VCaP (cell line): ENCODE measurements at regions not wholly inside any gene's neighbourhood (a gene's known extent, or its start where the extent isn't known, plus 50 kb on each side); places are given as distances from the start of the nearest gene placed in this dataset.

Source experiments
- H3K27ac ChIP-seq: fragments of 450-650 bp; 2 replicates; pipeline ENCODE4 v1.5.1; 2017
- TF ChIP-seq, protein P1 (sequence below): fragments of 450-650 bp; conservative IDR thresholded peaks from 2 replicates; pipeline ENCODE4 v1.5.1; 2017; ENCODE audit warnings: mild to moderate bottlenecking, moderate library complexity

DNA sequence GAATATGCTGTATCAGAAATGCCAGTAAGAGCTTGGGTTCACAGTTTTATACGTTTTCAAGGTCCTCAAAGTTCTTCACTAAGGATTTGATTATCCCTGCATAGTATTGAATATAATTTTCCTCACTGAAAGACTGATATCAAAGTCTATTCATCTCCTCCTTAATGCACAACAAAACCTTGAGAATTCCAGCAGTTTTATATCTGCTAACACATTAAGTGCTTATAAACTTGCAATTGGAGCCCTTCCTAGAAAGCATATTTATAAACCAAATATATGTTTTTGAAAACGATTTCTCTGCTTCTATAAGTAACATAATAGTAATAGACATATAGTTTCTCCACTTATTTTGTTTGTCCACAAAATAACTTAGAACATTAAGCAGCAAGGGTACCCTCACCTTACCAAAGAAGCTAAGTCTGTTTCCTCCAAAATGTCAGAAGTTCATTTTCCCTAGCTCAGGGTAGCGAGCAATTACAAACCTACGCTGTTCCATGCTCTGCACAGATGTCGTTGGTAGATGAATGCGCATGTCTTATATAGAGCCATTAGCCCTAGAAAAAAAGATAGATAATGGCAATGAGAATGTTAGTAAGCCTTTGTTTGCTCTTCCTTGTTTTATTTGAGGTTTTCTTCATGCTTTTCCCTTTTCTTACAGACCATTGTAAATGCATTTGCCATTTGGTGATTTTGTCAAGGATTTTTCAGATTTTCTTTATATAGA is 213.2 kb downstream of the RBM43 start:
- no peak overlapping the region for H3K27ac ChIP-seq
- TF ChIP-seq, protein P1, sequence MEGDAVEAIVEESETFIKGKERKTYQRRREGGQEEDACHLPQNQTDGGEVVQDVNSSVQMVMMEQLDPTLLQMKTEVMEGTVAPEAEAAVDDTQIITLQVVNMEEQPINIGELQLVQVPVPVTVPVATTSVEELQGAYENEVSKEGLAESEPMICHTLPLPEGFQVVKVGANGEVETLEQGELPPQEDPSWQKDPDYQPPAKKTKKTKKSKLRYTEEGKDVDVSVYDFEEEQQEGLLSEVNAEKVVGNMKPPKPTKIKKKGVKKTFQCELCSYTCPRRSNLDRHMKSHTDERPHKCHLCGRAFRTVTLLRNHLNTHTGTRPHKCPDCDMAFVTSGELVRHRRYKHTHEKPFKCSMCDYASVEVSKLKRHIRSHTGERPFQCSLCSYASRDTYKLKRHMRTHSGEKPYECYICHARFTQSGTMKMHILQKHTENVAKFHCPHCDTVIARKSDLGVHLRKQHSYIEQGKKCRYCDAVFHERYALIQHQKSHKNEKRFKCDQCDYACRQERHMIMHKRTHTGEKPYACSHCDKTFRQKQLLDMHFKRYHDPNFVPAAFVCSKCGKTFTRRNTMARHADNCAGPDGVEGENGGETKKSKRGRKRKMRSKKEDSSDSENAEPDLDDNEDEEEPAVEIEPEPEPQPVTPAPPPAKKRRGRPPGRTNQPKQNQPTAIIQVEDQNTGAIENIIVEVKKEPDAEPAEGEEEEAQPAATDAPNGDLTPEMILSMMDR, result no peak

DNA sequence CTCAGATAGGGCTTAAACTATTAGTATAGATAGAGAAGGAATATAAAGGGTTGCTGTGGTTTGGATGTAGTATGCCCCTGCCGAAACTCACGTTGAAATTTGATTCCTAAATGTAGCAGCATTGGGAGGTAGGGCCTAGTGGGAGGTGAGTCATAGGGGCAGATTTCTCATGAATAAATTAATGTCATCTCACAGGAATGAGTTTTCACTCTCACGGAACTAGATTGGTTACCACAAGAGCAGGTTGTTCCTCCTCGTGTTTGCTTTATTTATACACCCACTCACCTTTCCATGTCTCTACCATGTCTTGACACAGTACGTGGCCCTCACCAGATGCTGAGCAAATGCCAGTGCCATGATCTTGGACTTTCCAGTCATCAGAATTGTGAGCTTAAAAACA is 218.2 kb downstream of the RBM43 start:
- H3K27ac ChIP-seq, result no peak overlapping the region
- TF ChIP-seq, protein P1, result no peak

DNA sequence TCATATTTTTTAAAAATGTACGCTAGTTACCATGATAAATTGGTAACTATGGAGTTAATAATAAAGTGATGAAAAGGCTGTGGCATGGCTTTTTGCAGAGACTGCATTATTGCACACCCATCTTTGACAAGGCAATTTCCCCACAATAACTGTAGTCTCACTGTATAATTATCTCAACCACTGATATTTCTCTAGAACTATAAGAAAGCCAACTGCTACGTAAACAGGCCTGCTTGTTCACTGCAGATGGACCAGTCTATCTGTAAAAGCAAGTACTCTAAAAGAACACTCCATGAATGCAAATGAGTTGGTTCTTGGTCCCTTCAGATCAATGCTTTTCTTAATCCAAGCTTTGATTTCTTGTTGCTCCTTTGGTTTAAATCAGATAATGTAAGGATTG is 218.7 kb downstream of the RBM43 start:
- TF ChIP-seq, protein P1, result no peak
- H3K27ac ChIP-seq, result no peak overlapping the region

DNA sequence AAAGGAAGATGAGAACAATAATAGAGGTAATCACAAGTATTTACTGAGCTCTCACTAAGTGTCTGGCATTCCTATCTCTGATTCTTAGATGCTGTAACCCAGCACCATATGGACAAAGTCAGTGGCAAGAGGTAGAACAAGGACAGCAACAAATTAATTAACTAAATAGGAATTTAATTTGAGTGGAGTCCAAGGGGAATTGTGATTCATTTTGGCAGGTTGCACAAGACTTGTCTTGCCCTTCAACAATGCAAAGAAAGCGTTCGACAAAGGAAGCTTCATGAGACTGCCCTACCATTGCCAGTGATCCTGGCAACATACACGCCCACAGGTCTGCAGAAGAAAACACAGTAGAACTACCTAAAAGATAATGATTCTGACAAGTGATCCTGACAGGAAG is 221.6 kb downstream of the RBM43 start:
- TF ChIP-seq, protein P1, result no peak
- no peak overlapping the region for H3K27ac ChIP-seq

DNA sequence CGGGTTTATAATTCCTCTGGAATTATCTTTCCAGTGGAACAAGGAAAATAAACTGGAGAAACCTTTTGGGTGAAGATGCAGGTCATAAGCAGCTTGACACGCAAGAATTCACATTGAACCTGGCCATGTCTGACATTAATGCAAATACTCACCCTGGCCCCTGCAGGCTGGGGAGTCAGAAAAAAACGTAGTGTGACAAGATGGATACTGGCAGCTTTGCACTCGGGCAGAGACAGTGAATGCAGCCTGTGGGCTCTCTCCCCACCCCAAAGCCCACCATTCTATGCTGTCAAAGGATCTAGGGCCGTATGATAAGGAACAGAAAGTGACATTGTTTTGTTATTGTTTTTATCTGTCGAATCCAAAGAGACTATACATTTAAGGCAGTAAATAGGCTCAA is 223.1 kb downstream of the RBM43 start:
- no peak overlapping the region for H3K27ac ChIP-seq
- TF ChIP-seq, protein P1, result no peak

DNA sequence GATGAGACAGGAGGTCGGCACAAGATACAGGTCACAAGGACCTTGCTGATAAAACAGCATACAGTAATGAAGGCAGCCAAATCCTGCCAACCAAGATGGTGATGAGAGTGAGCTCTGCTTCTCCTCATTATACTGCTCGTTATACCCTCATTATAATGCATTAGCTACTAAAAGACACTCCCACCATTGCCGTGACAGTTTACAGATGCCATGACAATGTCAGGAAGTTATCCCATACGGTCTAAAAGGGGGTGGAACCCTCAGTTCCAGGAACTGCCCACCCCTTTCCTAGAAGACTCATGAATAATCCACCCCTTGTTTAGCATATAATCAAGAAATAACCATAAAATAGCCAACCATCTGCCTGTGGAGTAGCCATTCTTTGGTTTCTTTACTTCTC is 224.2 kb downstream of the RBM43 start:
- TF ChIP-seq, protein P1, result no peak
- no peak overlapping the region for H3K27ac ChIP-seq

DNA sequence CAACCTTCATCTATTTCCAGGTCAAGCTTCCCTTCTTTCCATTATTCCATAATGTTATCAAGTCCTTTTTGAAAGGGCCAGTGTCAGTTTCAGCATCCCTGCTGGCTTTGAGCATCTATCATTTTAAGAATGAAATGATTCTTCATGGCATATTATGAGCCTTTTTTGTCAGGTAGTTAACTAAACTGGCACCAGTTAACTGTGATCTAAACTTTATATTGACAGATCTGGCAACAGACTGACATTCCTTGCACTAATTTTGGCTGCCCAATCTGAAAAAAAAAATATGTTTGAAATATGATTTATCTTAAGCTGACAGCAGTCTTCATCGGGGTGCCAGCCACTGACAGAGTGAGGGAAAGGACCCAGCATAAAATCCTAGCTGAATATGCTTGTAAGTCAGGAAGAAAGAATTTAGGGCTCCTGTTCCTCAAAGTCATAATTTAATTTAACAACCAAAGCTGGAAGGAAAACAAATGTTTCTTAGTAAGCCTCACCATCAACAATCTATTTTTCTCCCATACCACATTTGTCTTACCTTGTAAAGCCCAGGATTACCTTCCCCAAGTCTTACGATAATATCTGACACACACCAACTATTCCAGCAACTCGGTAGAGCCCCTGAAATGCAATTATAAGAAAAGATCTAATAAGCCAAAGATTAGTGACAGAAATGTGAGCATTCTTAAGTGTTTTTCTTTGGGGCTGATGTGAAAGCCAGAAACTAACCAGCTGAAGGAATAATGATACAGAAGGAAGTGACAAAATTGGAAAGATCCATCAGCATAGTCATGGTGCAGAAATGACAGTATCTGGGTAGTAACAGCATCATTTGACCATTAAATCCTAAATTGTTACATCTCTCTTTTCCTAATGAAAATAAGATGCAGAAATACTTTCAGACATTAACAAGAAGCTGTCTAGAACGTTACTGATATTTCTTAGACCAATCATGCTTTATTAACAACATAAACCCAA is 228.1 kb downstream of the RBM43 start:
- TF ChIP-seq, protein P1, result no peak
- no peak overlapping the region for H3K27ac ChIP-seq
